Activated CD8-positive, alpha-beta T cell treated with anti-CD3 and anti-CD28 coated beads, Interleukin-2, amount 10 ng/mL, durations not matched to agents 7 days and 5 days (primary cell): ENCODE measurements at regions not wholly inside any gene's neighbourhood (a gene's known extent, or its start where the extent isn't known, plus 50 kb on each side); places are given as distances from the start of the nearest gene placed in this dataset.
"Not testable (repeated sequence)": the region's sequence is repeated elsewhere in the genome, so short reads cannot be mapped to it uniquely, and the experiment has no call there.

Experiments
- ATAC-seq: fragments of 150-1000 bp; cut with Tn5 transposase; one replicate; pipeline ENCODE4 v1.10.0; 2021; ENCODE audit warnings: moderate library complexity
- CTCF ChIA-PET: fragments of 350-600 bp; sonication (Branson Sonifier 250); formaldehyde crosslinking; loops from one replicate; lab custom pipeline; 2021; ENCODE audit warnings: antibody characterized with exemption; lab: Charles Lee
- POLR2A ChIA-PET: fragments of 350-600 bp; sonication (Branson Sonifier 250); formaldehyde crosslinking; loops from one replicate; lab custom pipeline; 2021; ENCODE audit warnings: antibody characterized with exemption; lab: Charles Lee
- DNase-seq: peaks from one replicate; pipeline ENCODE4 v3.0.0-alpha.2; 2020
- H3K27ac Mint-ChIP-seq: one replicate; pipeline ENCODE4 v1.8.0; 2021; ENCODE audit warnings: mild to moderate bottlenecking, mixed read lengths
- H3K27me3 Mint-ChIP-seq: one replicate; pipeline ENCODE4 v1.8.0; 2021; ENCODE audit warnings: low read depth, mixed read lengths
- H3K36me3 Mint-ChIP-seq: one replicate; pipeline ENCODE4 v1.8.0; 2021; ENCODE audit warnings: low read depth, mixed read lengths
- H3K4me1 Mint-ChIP-seq: one replicate; pipeline ENCODE4 v1.8.0; 2021; ENCODE audit warnings: low read depth, mixed read lengths
- H3K4me3 Mint-ChIP-seq: one replicate; pipeline ENCODE4 v1.8.0; 2021; ENCODE audit warnings: mild to moderate bottlenecking, mixed read lengths
- H3K9me3 Mint-ChIP-seq: one replicate; pipeline ENCODE4 v1.8.0; 2022; ENCODE audit warnings: mixed read lengths; ENCODE audit not compliant: insufficient read depth

- H3K27ac Mint-ChIP-seq, H3K36me3 Mint-ChIP-seq, CTCF ChIA-PET, DNase-seq, POLR2A ChIA-PET, H3K4me3 Mint-ChIP-seq, H3K27me3 Mint-ChIP-seq, H3K4me1 Mint-ChIP-seq, ATAC-seq: not testable (repeated sequence)
- H3K9me3 Mint-ChIP-seq: peaks cover 16% of the 10 kb centered on the region
These were observed 686.9 kb downstream of the JRKL start for GRCh38 chr11:97076666-97077065.

DNA sequence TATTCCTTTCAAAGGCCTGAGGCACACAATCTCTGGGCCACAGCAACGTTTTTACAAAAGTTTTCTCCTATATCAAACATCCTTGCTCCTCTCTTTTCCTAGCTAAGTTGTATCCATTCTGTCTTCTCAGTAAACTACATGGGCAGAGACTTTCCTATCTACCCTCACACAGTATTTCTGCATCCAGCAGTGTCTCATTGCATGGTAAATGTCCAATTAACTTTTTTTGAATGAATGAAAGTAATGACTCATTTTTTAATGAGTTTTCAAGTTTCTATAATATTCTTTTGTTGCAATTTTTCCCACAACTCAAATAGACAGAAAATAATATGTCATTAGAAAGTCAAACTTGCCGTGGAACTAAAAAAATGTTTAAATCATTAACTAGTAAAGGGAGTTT lies 688.6 kb downstream of the JRKL start:
- peaks cover 11% of the 10 kb centered on the region for H3K9me3 Mint-ChIP-seq
- CTCF ChIA-PET: no interaction called here
- POLR2A ChIA-PET: no interaction called here

DNA sequence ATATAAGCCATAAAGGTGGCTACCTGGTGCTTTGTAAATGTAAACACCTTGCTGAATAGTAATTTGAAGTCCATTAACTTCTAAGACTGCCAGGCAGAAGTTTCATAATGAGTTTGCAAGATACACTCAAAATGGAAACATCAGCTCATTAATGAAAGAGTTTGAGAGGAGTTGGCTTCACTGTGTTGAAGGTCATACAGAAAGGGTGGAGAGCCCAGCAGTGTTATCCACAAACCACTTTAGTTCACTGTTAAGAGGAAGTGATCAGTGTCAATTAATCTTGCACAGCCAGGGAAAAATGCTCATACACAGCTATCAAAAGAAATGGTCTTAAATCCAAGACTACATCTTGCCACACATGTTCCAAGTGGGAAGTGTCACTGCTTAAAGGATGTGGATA lies 689.4 kb downstream of the JRKL start:
- Mint-ChIP-seq H3K36me3 (no peaks in the 10 kb centered on the region), H3K27me3 (no peaks in the 10 kb centered on the region), H3K9me3 (peaks cover 11% of the 10 kb centered on the region), H3K4me3 (no peak overlapping the region), H3K27ac (no peak overlapping the region), H3K4me1 (no peaks in the 10 kb centered on the region)
- ATAC-seq: no peak
- POLR2A ChIA-PET: no interaction called here
- CTCF ChIA-PET: no interaction called here
- no peak for DNase-seq

More for the DNA sequence above, 688.6 kb downstream of the JRKL start:
- no peak overlapping the region for H3K4me3 Mint-ChIP-seq
- H3K27me3 Mint-ChIP-seq: no peaks in the 10 kb centered on the region
- H3K27ac Mint-ChIP-seq: no peak overlapping the region
- H3K4me1 Mint-ChIP-seq: no peaks in the 10 kb centered on the region
- ATAC-seq (no peak), DNase-seq (no peak)
- no peaks in the 10 kb centered on the region for H3K36me3 Mint-ChIP-seq

DNA sequence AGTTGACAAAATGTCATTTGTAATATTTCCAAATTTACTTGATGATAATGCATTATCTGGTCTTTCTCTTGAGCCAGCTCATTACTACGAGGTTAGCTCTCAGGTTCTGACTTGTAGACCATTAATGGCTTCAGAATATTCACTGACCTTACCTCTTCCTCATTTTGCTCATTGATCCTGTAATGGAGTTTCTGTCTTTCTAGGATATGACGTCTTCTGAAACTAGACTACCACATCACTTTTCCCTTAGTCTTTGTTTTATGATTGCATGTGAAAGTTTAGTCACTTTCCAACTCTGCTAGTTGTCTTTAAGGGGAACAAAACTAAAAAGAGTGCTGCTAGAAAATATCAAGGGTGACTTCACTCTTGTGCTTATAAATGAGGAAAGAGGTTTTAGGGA lies 697.6 kb downstream of the JRKL start:
- DNase-seq (no peak), ATAC-seq (no peak)
- H3K4me1 Mint-ChIP-seq: no peaks in the 10 kb centered on the region
- H3K36me3 Mint-ChIP-seq: no peaks in the 10 kb centered on the region
- POLR2A ChIA-PET: no interaction called here
- H3K27me3 Mint-ChIP-seq: no peaks in the 10 kb centered on the region
- no peak overlapping the region for H3K4me3 Mint-ChIP-seq
- CTCF ChIA-PET: no interaction called here
- H3K27ac Mint-ChIP-seq: no peak overlapping the region
- peaks cover 5% of the 10 kb centered on the region for H3K9me3 Mint-ChIP-seq

GRCh38 chr11:97092823-97093222 lies 703.0 kb downstream of the JRKL start:
- Mint-ChIP-seq H3K4me1 (no peaks in the 10 kb centered on the region), H3K36me3 (no peaks in the 10 kb centered on the region), H3K9me3 (peaks cover 6% of the 10 kb centered on the region), H3K27ac (no peak overlapping the region), H3K4me3 (no peak overlapping the region), H3K27me3 (no peaks in the 10 kb centered on the region)
- no peak for ATAC-seq
- CTCF ChIA-PET: no interaction called here
- no peak for DNase-seq
- POLR2A ChIA-PET: no interaction called here

GRCh38 chr11:97102180-97102579 lies 712.4 kb downstream of the JRKL start:
- H3K27me3 Mint-ChIP-seq, H3K4me1 Mint-ChIP-seq, CTCF ChIA-PET: not testable (repeated sequence)

GRCh38 chr11:97107604-97108003 lies 717.8 kb downstream of the JRKL start:
- Mint-ChIP-seq H3K4me3 (no peak overlapping the region), H3K36me3 (no peaks in the 10 kb centered on the region), H3K27me3 (no peaks in the 10 kb centered on the region), H3K27ac (no peak overlapping the region), H3K4me1 (no peaks in the 10 kb centered on the region), H3K9me3 (peaks cover 9% of the 10 kb centered on the region)
- POLR2A ChIA-PET: no interaction called here
- CTCF ChIA-PET: interaction anchor here (1.2 kb wide), 1 partner anchor 13 kb away, joined by 3 read pairs; no protein-coding TSS in a partner anchor
- ATAC-seq: no peak
- no peak for DNase-seq

More at GRCh38 chr11:97102180-97102579, 712.4 kb downstream of the JRKL start:
- H3K27ac Mint-ChIP-seq, DNase-seq, H3K36me3 Mint-ChIP-seq, ATAC-seq, H3K4me3 Mint-ChIP-seq, POLR2A ChIA-PET: not testable (repeated sequence)
- H3K9me3 Mint-ChIP-seq: peaks cover 18% of the 10 kb centered on the region

- DNase-seq (no peak), ATAC-seq (no peak)
- ChIA-PET POLR2A (no interaction called here), CTCF (interaction anchor here (1.2 kb wide), 1 partner anchor 15 kb away, joined by 3 read pairs; no protein-coding TSS in a partner anchor)
- H3K27me3 Mint-ChIP-seq: no peaks in the 10 kb centered on the region
- H3K4me1 Mint-ChIP-seq: no peaks in the 10 kb centered on the region
- H3K4me3 Mint-ChIP-seq: no peak overlapping the region
- H3K27ac Mint-ChIP-seq: no peak overlapping the region
- H3K36me3 Mint-ChIP-seq: no peaks in the 10 kb centered on the region
- H3K9me3 Mint-ChIP-seq: peaks cover 8% of the 10 kb centered on the region
These were observed 719.3 kb downstream of the JRKL start for GRCh38 chr11:97109078-97109477.

GRCh38 chr11:97110376-97110775 lies 720.6 kb downstream of the JRKL start:
- DNase-seq (no peak), ATAC-seq (no peak)
- POLR2A ChIA-PET: no interaction called here
- no peaks in the 10 kb centered on the region for H3K36me3 Mint-ChIP-seq
- no peak overlapping the region for H3K27ac Mint-ChIP-seq
- H3K4me3 Mint-ChIP-seq: no peak overlapping the region
- CTCF ChIA-PET: no interaction called here
- H3K9me3 Mint-ChIP-seq: peaks cover 9% of the 10 kb centered on the region
- H3K27me3 Mint-ChIP-seq: no peaks in the 10 kb centered on the region
- H3K4me1 Mint-ChIP-seq: no peaks in the 10 kb centered on the region

GRCh38 chr11:97111559-97111958 lies 721.7 kb downstream of the JRKL start:
- POLR2A ChIA-PET: no interaction called here
- Mint-ChIP-seq H3K36me3 (no peaks in the 10 kb centered on the region), H3K27me3 (no peaks in the 10 kb centered on the region), H3K9me3 (peaks cover 9% of the 10 kb centered on the region), H3K4me1 (no peaks in the 10 kb centered on the region), H3K27ac (no peak overlapping the region), H3K4me3 (no peak overlapping the region)
- DNase-seq (no peak), ATAC-seq (no peak)
- CTCF ChIA-PET: no interaction called here

- CTCF ChIA-PET: no interaction called here
- Mint-ChIP-seq H3K4me3 (no peak overlapping the region), H3K4me1 (no peaks in the 10 kb centered on the region), H3K27ac (no peak overlapping the region), H3K36me3 (no peaks in the 10 kb centered on the region), H3K9me3 (peaks cover 3% of the 10 kb centered on the region), H3K27me3 (no peaks in the 10 kb centered on the region)
- no peak for ATAC-seq
- POLR2A ChIA-PET: no interaction called here
- no peak for DNase-seq
These were observed 728.9 kb downstream of the JRKL start for GRCh38 chr11:97118614-97119200.

GRCh38 chr11:97123237-97123636 lies 733.4 kb downstream of the JRKL start:
- Mint-ChIP-seq H3K9me3 (no peaks in the 10 kb centered on the region), H3K4me3 (no peak overlapping the region), H3K36me3 (no peaks in the 10 kb centered on the region), H3K27me3 (no peaks in the 10 kb centered on the region), H3K27ac (no peak overlapping the region), H3K4me1 (no peaks in the 10 kb centered on the region)
- ATAC-seq (no peak), DNase-seq (no peak)
- ChIA-PET POLR2A (no interaction called here), CTCF (no interaction called here)

- no peak for DNase-seq
- POLR2A ChIA-PET: no interaction called here
- no peaks in the 10 kb centered on the region for H3K36me3 Mint-ChIP-seq
These were observed 746.3 kb downstream of the JRKL start for GRCh38 chr11:97136067-97136466.

More at GRCh38 chr11:97136067-97136466, 746.3 kb downstream of the JRKL start:
- CTCF ChIA-PET: no interaction called here
- H3K9me3 Mint-ChIP-seq: peaks cover 8% of the 10 kb centered on the region
- no peaks in the 10 kb centered on the region for H3K4me1 Mint-ChIP-seq
- H3K27me3 Mint-ChIP-seq: no peaks in the 10 kb centered on the region
- no peak overlapping the region for H3K4me3 Mint-ChIP-seq
- H3K27ac Mint-ChIP-seq: no peak overlapping the region
- ATAC-seq: no peak
